ENCODE measurements at regions not wholly inside any gene's neighbourhood (a gene's known extent, or its start where the extent isn't known, plus 50 kb on each side); places are given as distances from the start of the nearest gene placed in this dataset.
A peak's percentile ranks its signal among the peaks of the same experiment; 100 is the strongest.

- POLR2A ChIA-PET: interaction anchor here (0.9 kb wide), 1 partner anchor 13 kb away, joined by 3 read pairs; no protein-coding TSS in a partner anchor
- H3K27ac Mint-ChIP-seq (ENCODE audit: low read depth, unreplicated experiment): no peak overlapping the region
- CTCF ChIA-PET: interaction anchor here (0.6 kb wide), 1 partner anchor 770 kb away, joined by 4 read pairs; no protein-coding TSS in a partner anchor
- no peak for DNase-seq (ENCODE audit: unreplicated experiment)
- intact Hi-C loops (cut with micrococcal nuclease): no loop called here
- TF ChIP-seq, protein P1, sequence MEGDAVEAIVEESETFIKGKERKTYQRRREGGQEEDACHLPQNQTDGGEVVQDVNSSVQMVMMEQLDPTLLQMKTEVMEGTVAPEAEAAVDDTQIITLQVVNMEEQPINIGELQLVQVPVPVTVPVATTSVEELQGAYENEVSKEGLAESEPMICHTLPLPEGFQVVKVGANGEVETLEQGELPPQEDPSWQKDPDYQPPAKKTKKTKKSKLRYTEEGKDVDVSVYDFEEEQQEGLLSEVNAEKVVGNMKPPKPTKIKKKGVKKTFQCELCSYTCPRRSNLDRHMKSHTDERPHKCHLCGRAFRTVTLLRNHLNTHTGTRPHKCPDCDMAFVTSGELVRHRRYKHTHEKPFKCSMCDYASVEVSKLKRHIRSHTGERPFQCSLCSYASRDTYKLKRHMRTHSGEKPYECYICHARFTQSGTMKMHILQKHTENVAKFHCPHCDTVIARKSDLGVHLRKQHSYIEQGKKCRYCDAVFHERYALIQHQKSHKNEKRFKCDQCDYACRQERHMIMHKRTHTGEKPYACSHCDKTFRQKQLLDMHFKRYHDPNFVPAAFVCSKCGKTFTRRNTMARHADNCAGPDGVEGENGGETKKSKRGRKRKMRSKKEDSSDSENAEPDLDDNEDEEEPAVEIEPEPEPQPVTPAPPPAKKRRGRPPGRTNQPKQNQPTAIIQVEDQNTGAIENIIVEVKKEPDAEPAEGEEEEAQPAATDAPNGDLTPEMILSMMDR (IDR thresholded peaks at IDR 0.05; ENCODE audit: unreplicated experiment): no peak
- H3K27me3 Mint-ChIP-seq (ENCODE audit: insufficient read depth, unreplicated experiment): no peaks in the 10 kb centered on the region
- H3K4me3 Mint-ChIP-seq (ENCODE audit: unreplicated experiment): no peak overlapping the region
- H3K4me1 Mint-ChIP-seq (ENCODE audit: insufficient read depth, unreplicated experiment): peaks cover 9% of the 10 kb centered on the region
- H3K36me3 Mint-ChIP-seq (ENCODE audit: insufficient read depth, unreplicated experiment): no peaks in the 10 kb centered on the region
- no peaks in the 10 kb centered on the region for H3K9me3 Mint-ChIP-seq (ENCODE audit: unreplicated experiment)
- BruUV-seq (replicated peaks): no TSS peak
Observed at GRCh38 chr17:71883258-71883657, 237.6 kb upstream of the SOX9 start.

DNA sequence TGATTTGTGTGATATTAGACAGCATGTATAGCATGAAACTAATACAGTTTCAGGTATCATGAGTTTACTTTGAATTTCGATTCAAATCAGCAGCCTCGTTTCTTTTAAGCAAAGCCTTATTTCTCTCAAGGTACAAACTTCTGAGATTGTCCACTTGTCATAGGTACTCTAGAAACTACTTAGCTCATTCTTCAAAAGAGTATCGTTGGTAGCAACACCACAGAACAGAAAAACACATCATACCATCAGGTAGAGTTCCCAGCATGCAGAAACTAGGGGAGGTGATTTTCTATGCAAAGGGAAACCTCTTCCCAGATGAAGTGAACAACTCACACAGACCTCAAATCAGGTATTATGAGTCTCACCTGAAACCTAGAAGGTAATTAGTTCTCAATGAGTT is 237.0 kb upstream of the SOX9 start:
- H3K27me3 Mint-ChIP-seq (ENCODE audit: insufficient read depth, unreplicated experiment): no peaks in the 10 kb centered on the region
- ChIA-PET POLR2A (interaction anchor here (0.9 kb wide), 1 partner anchor 12 kb away, joined by 3 read pairs; no protein-coding TSS in a partner anchor), CTCF (interaction anchor here (0.7 kb wide), 1 partner anchor 11 kb away, joined by 5 read pairs; no protein-coding TSS in a partner anchor)
- H3K4me1 Mint-ChIP-seq (ENCODE audit: insufficient read depth, unreplicated experiment): peaks cover 9% of the 10 kb centered on the region
- DNase-seq (ENCODE audit: unreplicated experiment): no peak
- no peaks in the 10 kb centered on the region for H3K9me3 Mint-ChIP-seq (ENCODE audit: unreplicated experiment)
- H3K27ac Mint-ChIP-seq (ENCODE audit: low read depth, unreplicated experiment): no peak overlapping the region
- no peak overlapping the region for H3K4me3 Mint-ChIP-seq (ENCODE audit: unreplicated experiment)
- no peaks in the 10 kb centered on the region for H3K36me3 Mint-ChIP-seq (ENCODE audit: insufficient read depth, unreplicated experiment)
- TF ChIP-seq, protein P1 (IDR thresholded peaks at IDR 0.05; ENCODE audit: unreplicated experiment): no peak
- no TSS peak for BruUV-seq (replicated peaks)
- intact Hi-C loops (cut with micrococcal nuclease): no loop called here

GRCh38 chr17:71885662-71886061 is 235.2 kb upstream of the SOX9 start:
- DNase-seq (ENCODE audit: unreplicated experiment): no peak
- CTCF ChIA-PET: no interaction called here
- H3K27me3 Mint-ChIP-seq (ENCODE audit: insufficient read depth, unreplicated experiment): no peaks in the 10 kb centered on the region
- H3K27ac Mint-ChIP-seq (ENCODE audit: low read depth, unreplicated experiment): no peak overlapping the region
- POLR2A ChIA-PET: no interaction called here
- no peaks in the 10 kb centered on the region for H3K9me3 Mint-ChIP-seq (ENCODE audit: unreplicated experiment)
- TF ChIP-seq, protein P1 (IDR thresholded peaks at IDR 0.05; ENCODE audit: unreplicated experiment): no peak
- H3K4me3 Mint-ChIP-seq (ENCODE audit: unreplicated experiment): no peak overlapping the region
- H3K4me1 Mint-ChIP-seq (ENCODE audit: insufficient read depth, unreplicated experiment): peaks cover 9% of the 10 kb centered on the region
- H3K36me3 Mint-ChIP-seq (ENCODE audit: insufficient read depth, unreplicated experiment): no peaks in the 10 kb centered on the region
- no TSS peak for BruUV-seq (replicated peaks)
- intact Hi-C loops (cut with micrococcal nuclease): no loop called here

GRCh38 chr17:71899317-71899716 is 221.5 kb upstream of the SOX9 start:
- CTCF ChIA-PET: no interaction called here
- no TSS peak for BruUV-seq (replicated peaks)
- DNase-seq (ENCODE audit: unreplicated experiment): peak; percentile 41
- H3K36me3 Mint-ChIP-seq (ENCODE audit: insufficient read depth, unreplicated experiment): no peaks in the 10 kb centered on the region
- intact Hi-C loops (cut with micrococcal nuclease): no loop called here
- TF ChIP-seq, protein P1 (IDR thresholded peaks at IDR 0.05; ENCODE audit: unreplicated experiment): no peak
- H3K27me3 Mint-ChIP-seq (ENCODE audit: insufficient read depth, unreplicated experiment): no peaks in the 10 kb centered on the region
- no peak overlapping the region for H3K4me3 Mint-ChIP-seq (ENCODE audit: unreplicated experiment)
- peak overlapping the region; percentile 75 for H3K27ac Mint-ChIP-seq (ENCODE audit: low read depth, unreplicated experiment)
- POLR2A ChIA-PET: no interaction called here
- H3K9me3 Mint-ChIP-seq (ENCODE audit: unreplicated experiment): no peaks in the 10 kb centered on the region
- peaks cover 27% of the 10 kb centered on the region for H3K4me1 Mint-ChIP-seq (ENCODE audit: insufficient read depth, unreplicated experiment)

Measured in MCF 10A (cell line).